GM12878 (cell line): ENCODE measurements at regions not wholly inside any gene's neighbourhood (a gene's known extent, or its start where the extent isn't known, plus 50 kb on each side); places are given as distances from the start of the nearest gene placed in this dataset.

Experiments
- BRCA1 ChIP-seq: IDR thresholded peaks from 2 replicates; pipeline ENCODE4 v1.6.1; 2011; ENCODE audit warnings: low read depth, low read length, improper control_type of control experiment
- FOS ChIP-seq: IDR thresholded peaks from 3 replicates; pipeline ENCODE4 v1.6.1; 2011; ENCODE audit warnings: borderline replicate concordance; ENCODE audit not compliant: insufficient read length; ENCODE audit errors: extremely low read depth
- SREBF2 ChIP-seq: IDR thresholded peaks from 2 replicates; pipeline ENCODE4 v1.6.1; 2012; ENCODE audit warnings: mild to moderate bottlenecking, low read length
- ZNF207 ChIP-seq: fragments of 450-650 bp; IDR thresholded peaks from 2 replicates; pipeline ENCODE4 v1.6.1; 2014; ENCODE audit warnings: antibody characterized with exemption, mild to moderate bottlenecking, borderline replicate concordance

DNA sequence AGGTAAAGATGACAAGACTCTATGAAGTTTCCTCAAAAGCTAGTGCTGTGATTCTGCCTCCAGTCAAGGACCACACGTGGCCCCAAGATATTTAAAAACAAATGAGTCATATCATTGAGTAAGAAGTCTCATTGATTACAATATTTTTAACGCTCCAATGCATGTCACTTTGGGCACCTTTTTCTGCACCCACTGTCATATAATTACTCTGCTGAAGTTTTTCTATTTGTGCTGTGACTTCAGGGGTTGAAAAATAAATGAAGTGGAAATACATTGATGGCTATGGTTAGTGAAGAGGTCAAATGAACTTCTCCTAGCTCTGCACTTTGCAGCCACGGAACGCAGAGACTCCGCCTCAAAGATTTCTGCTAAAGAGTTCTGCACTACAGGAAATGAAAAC is 344.3 kb upstream of the KYNU start:
- TF ChIP-seq BRCA1 (no peak), ZNF207 (no peak), FOS (no peak), SREBF2 (no peak)
